ENCODE measurements at regions not wholly inside any gene's neighbourhood (a gene's known extent, or its start where the extent isn't known, plus 50 kb on each side); places are given as distances from the start of the nearest gene placed in this dataset.

DNA sequence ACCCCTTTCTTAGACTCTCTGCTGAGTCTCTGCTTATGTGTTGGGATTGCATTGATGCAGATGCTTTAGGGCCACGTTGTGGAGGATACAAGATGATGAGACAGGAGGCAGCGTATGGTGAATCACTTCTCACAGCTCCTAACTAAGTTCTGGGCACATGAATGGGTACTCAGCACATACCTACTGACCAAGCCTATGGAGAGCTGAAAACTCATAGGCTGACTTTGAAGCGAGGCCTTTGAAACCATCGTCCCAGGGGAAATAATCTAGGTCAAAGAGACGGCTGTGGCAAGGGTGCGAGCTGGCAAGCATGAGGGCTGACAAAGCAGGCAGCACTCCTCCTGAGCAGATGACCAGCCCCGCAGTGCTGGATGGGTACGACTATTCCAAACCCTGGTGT is 180.2 kb upstream of the TNP1 start:
- no peaks in the 10 kb centered on the region for H3K36me3 ChIP-seq (ENCODE audit: control insufficient read depth in 2 of 2, extremely low read depth in 1 of 2, insufficient read depth in 2 of 2, low read length in 2 of 2)
- TF ChIP-seq EZH2 (IDR thresholded peaks at IDR 0.05; ENCODE audit: low read length), result no peak
- TF ChIP-seq, protein P1, sequence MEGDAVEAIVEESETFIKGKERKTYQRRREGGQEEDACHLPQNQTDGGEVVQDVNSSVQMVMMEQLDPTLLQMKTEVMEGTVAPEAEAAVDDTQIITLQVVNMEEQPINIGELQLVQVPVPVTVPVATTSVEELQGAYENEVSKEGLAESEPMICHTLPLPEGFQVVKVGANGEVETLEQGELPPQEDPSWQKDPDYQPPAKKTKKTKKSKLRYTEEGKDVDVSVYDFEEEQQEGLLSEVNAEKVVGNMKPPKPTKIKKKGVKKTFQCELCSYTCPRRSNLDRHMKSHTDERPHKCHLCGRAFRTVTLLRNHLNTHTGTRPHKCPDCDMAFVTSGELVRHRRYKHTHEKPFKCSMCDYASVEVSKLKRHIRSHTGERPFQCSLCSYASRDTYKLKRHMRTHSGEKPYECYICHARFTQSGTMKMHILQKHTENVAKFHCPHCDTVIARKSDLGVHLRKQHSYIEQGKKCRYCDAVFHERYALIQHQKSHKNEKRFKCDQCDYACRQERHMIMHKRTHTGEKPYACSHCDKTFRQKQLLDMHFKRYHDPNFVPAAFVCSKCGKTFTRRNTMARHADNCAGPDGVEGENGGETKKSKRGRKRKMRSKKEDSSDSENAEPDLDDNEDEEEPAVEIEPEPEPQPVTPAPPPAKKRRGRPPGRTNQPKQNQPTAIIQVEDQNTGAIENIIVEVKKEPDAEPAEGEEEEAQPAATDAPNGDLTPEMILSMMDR (optimal IDR thresholded peaks at IDR 0.05 in 1 of 3, IDR thresholded peaks at IDR 0.05 in 1 of 3, conservative IDR thresholded peaks at IDR 0.05 in 1 of 3; ENCODE audit: extremely low read depth in 1 of 3, insufficient read depth in 2 of 3, low read length in 3 of 3), result no peak
- H3K79me2 ChIP-seq (ENCODE audit: control insufficient read depth, insufficient read depth, low read length), result no peaks in the 10 kb centered on the region
- no peak for DNase-seq (ENCODE audit: low read depth, low spot score)
- no peak overlapping the region for H3K9ac ChIP-seq (ENCODE audit: control insufficient read depth, extremely low read depth, insufficient read depth, low read length)
- H2AFZ ChIP-seq (ENCODE audit: control insufficient read depth, low read length), result no peak overlapping the region
- no peak overlapping the region for H3K4me3 ChIP-seq (ENCODE audit: control insufficient read depth in 2 of 3, extremely low read depth in 1 of 3, insufficient read depth in 2 of 3, low read depth in 1 of 3, low read length in 3 of 3)
- no peaks in the 10 kb centered on the region for H4K20me1 ChIP-seq (ENCODE audit: control insufficient read depth, extremely low read depth, insufficient read depth, low read length)
- FAIRE-seq, result no peak
- dilution Hi-C loops (cut with MboI; ENCODE audit: extremely low pct_ligation_motif_present, low sequenced_read_pairs), result no loop called here
- no peaks in the 10 kb centered on the region for H3K9me3 ChIP-seq (ENCODE audit: control insufficient read depth, low read depth, low read length)
- H3K4me1 ChIP-seq (ENCODE audit: control insufficient read depth, extremely low read depth, insufficient read depth, low read length), result peaks cover 24% of the 10 kb centered on the region
- H3K27ac ChIP-seq (ENCODE audit: control insufficient read depth, insufficient read depth, low read length), result no peak overlapping the region
- H3K27me3 ChIP-seq (ENCODE audit: control insufficient read depth, extremely low read depth, insufficient read depth, low read length), result no peaks in the 10 kb centered on the region
- no peak overlapping the region for H3K4me2 ChIP-seq (ENCODE audit: control insufficient read depth, extremely low read depth, insufficient read depth, low read depth, low read length)
- H3K9me1 ChIP-seq (ENCODE audit: control insufficient read depth, extremely low read depth, insufficient read depth, low read length), result no peaks in the 10 kb centered on the region

- dilution Hi-C loops (cut with MboI; ENCODE audit: extremely low pct_ligation_motif_present, low sequenced_read_pairs), result no loop called here
- DNase-seq (ENCODE audit: low read depth, low spot score), result no peak
- no peak overlapping the region for H3K27ac ChIP-seq (ENCODE audit: control insufficient read depth, insufficient read depth, low read length)
Measured at GRCh38 chr2:217038001-217038400, 178.1 kb upstream of the TNP1 start.

More at GRCh38 chr2:217038001-217038400, 178.1 kb upstream of the TNP1 start:
- no peak overlapping the region for H3K4me3 ChIP-seq (ENCODE audit: control insufficient read depth in 2 of 3, extremely low read depth in 1 of 3, insufficient read depth in 2 of 3, low read depth in 1 of 3, low read length in 3 of 3)
- no peaks in the 10 kb centered on the region for H3K9me3 ChIP-seq (ENCODE audit: control insufficient read depth, low read depth, low read length)
- no peaks in the 10 kb centered on the region for H3K9me1 ChIP-seq (ENCODE audit: control insufficient read depth, extremely low read depth, insufficient read depth, low read length)
- TF ChIP-seq, protein P1 (optimal IDR thresholded peaks at IDR 0.05 in 1 of 3, IDR thresholded peaks at IDR 0.05 in 1 of 3, conservative IDR thresholded peaks at IDR 0.05 in 1 of 3; ENCODE audit: extremely low read depth in 1 of 3, insufficient read depth in 2 of 3, low read length in 3 of 3), result no peak
- no peak for TF ChIP-seq EZH2 (IDR thresholded peaks at IDR 0.05; ENCODE audit: low read length)
- peak; percentile 76 for FAIRE-seq
- H3K36me3 ChIP-seq (ENCODE audit: control insufficient read depth in 2 of 2, extremely low read depth in 1 of 2, insufficient read depth in 2 of 2, low read length in 2 of 2), result no peaks in the 10 kb centered on the region
- H3K79me2 ChIP-seq (ENCODE audit: control insufficient read depth, insufficient read depth, low read length), result no peaks in the 10 kb centered on the region
- no peak overlapping the region for H2AFZ ChIP-seq (ENCODE audit: control insufficient read depth, low read length)
- H3K27me3 ChIP-seq (ENCODE audit: control insufficient read depth, extremely low read depth, insufficient read depth, low read length), result no peaks in the 10 kb centered on the region
- H3K9ac ChIP-seq (ENCODE audit: control insufficient read depth, extremely low read depth, insufficient read depth, low read length), result no peak overlapping the region
- peak overlapping the region; percentile 30 for H3K4me2 ChIP-seq (ENCODE audit: control insufficient read depth, extremely low read depth, insufficient read depth, low read depth, low read length)
- H3K4me1 ChIP-seq (ENCODE audit: control insufficient read depth, extremely low read depth, insufficient read depth, low read length), result peaks cover 24% of the 10 kb centered on the region
- H4K20me1 ChIP-seq (ENCODE audit: control insufficient read depth, extremely low read depth, insufficient read depth, low read length), result no peaks in the 10 kb centered on the region

Data from keratinocyte (primary cell).